GM12891 (cell line): ENCODE measurements at regions not wholly inside any gene's neighbourhood (a gene's known extent, or its start where the extent isn't known, plus 50 kb on each side); places are given as distances from the start of the nearest gene placed in this dataset.

Experiments used
- DNase-seq: peaks from one replicate; pipeline ENCODE4 v3.0.0; 2011; ENCODE audit warnings: low spot score; ENCODE audit not compliant: insufficient read length
- FAIRE-seq: peaks from 2 replicates; lab custom pipeline; 2011; peaks lifted over from hg19 to GRCh38; lab: Jason Lieb, UNC
- PAX5 ChIP-seq: IDR thresholded peaks from 2 replicates; pipeline ENCODE4 v1.6.1; 2011; ENCODE audit warnings: low read length, moderate library complexity, mild to moderate bottlenecking; ENCODE audit not compliant: insufficient read depth, severe bottlenecking
- POLR2A ChIP-seq: IDR thresholded peaks from 2 replicates; pipeline ENCODE4 v1.6.1; 2011; ENCODE audit warnings: low read depth, low read length, control low read depth
- POLR2AphosphoS5 ChIP-seq: IDR thresholded peaks from 2 replicates; pipeline ENCODE4 v1.6.1; 2011; ENCODE audit warnings: low read depth, low read length, control low read depth
- POU2F2 ChIP-seq: IDR thresholded peaks from 2 replicates; pipeline ENCODE4 v1.6.1; 2011; ENCODE audit warnings: low read depth, mild to moderate bottlenecking, control low read depth, low read length, moderate library complexity
- SPI1 ChIP-seq: IDR thresholded peaks from 2 replicates; pipeline ENCODE4 v1.6.1; 2011; ENCODE audit warnings: low read depth, low read length, control low read depth
- TAF1 ChIP-seq: IDR thresholded peaks from 2 replicates; pipeline ENCODE4 v1.6.1; 2011; ENCODE audit warnings: low read depth, low read length, control low read depth

DNA sequence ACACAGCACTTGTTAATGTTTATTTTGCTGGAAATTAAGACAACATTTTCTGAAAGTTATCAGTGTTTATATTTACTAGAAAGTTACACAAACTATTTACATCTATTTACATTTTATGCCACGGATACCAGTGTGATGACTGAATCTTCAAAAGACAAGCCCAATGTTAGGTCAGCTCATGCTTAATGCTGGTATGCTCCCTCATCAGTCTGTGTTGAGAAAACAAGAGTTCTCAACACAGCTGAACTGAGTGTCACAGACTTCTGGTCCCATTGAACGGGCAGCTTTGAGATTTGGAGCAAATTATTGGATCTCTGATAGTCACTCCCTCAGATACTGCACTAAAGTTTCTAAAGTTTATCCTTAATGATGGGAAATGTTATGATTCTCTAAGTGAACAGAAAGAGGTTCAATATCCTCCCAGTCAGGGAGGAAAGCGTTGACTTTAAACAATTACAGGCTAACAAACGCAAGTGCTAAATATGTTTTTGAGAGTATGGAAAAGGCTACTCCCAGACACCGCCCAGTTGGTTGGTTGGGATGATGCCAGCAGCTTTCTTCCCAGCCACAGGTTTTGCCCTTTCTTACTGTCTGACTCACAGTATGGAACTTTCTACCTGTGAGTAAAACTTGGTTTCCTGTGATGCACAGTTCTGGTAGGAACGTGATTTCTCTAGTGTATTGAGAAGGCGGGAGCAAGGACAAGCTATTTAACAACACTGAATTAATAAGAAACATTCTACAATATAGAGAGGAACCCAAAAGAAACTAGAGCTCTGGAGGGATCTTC lies 1293.6 kb upstream of the TENM3 start:
- DNase-seq (no peak), FAIRE-seq (no peak)
- TF ChIP-seq TAF1: no peak
- TF ChIP-seq SPI1: no peak
- no peak for TF ChIP-seq POU2F2
- TF ChIP-seq PAX5: no peak
- TF ChIP-seq POLR2A: no peak
- no peak for TF ChIP-seq POLR2AphosphoS5

DNA sequence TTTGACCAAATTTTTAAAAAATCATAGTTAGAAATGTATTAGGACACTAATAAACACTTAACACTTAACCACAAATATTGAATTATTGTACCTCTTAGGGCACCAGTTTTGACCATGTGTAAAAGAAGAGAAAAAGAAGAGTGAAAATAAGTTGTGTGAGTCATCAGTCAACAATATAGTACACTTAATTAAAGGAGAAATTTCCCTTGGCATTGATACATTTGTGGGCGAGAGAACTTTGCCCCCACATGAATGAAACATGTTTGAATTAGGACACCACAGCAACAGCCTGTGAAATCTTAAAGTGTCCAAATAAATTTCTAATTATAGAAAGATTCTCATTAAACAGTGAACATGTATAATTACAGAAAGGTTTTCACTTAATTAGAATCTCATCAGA lies 1292.8 kb upstream of the TENM3 start:
- no peak for TF ChIP-seq POU2F2
- no peak for TF ChIP-seq TAF1
- no peak for TF ChIP-seq SPI1
- no peak for TF ChIP-seq POLR2AphosphoS5
- no peak for TF ChIP-seq POLR2A
- no peak for TF ChIP-seq PAX5
- DNase-seq (no peak), FAIRE-seq (no peak)

DNA sequence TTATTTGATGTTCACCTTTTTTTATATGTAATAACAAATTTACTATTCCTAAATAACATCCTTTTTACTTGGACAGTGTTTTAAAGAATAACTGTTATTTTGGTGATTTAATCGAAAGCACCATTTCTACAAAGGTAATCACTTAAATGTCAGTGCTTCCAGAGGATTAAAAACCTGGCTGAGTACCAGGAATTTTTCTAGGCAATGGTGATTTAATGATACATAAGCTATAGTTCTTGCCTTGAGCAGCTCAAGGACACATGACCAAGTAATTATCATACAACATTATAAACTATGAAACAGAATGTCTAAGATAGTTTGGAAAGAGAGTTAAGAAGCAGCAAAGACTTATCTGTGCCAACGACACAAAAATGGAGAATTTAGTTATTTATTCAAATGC lies 1291.9 kb upstream of the TENM3 start:
- TF ChIP-seq TAF1: no peak
- TF ChIP-seq POLR2AphosphoS5: no peak
- no peak for TF ChIP-seq SPI1
- FAIRE-seq: no peak
- DNase-seq: no peak

DNA sequence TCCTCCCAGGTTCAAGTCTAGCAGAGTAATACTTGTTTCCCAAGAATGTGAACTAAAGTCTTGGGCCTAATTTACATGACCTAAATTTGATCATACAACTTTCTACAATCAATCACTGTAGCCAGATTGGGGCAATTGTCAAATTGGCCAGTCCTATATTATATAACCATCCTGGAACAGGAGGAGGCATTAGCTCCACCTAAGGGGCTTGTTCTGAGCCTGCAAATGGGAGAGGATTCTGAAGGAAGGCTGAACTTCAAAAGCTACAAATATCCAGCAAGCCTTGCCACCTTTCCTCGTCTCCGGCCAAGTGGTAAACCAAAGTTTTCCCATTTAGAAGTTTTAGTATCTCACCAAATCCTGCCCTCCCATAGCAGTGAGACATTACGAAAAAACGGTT lies 1289.6 kb upstream of the TENM3 start:
- no peak for DNase-seq
- no peak for FAIRE-seq
- TF ChIP-seq POLR2A (no peak), POU2F2 (no peak), PAX5 (no peak), TAF1 (no peak), POLR2AphosphoS5 (no peak), SPI1 (no peak)

DNA sequence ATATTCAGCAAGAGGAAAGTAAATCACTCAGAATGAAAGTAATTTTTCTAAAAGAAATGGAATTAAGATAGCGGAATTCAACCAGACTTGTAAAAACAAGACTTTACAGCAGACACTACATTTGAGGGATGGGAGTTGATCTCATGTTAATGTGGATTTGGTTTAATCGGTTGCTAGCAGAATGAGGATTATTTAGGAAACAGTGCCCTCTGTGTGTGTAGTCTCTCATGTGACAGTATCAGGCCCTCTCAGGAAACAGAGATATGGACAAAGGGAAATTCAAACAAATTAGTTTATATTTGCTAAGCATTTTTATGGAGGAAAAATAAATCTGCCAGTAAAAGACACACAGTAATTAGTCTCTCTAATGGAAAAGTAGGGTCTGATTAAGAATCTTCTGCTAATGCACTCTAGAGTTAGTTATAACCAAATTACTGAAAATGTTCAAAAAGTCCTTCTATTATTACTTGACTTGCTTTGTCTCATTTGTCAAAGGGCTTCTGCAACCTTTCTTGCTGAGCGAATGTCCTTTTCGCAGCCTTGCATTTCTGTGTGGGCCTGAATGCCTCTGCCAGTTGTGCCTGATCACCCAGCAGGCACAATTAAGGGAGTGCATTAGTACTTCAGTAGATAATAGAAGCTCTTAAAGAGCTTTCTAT lies 1282.3 kb upstream of the TENM3 start:
- DNase-seq: no peak
- TF ChIP-seq POLR2AphosphoS5 (no peak), PAX5 (no peak), SPI1 (no peak)
- no peak for FAIRE-seq

DNA sequence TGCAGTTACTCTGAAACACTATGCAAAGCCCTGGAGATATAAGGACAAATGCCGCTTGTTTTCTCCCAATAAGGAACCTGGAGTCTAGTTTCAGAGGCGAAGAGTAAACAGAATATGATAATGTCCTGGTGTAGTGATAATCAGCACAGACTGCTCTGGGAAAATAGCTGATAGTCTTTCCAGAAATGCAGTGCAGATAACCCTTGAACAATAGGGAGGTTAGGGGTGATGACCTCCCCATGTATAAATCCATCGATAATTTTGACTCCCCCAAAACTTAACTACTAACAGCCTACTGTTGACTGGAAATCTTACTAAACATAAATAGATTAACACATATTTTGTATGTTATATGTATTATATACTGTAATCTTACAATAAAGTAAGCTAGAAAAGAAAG lies 1280.9 kb upstream of the TENM3 start:
- no peak for DNase-seq
- TF ChIP-seq SPI1 (no peak), POLR2AphosphoS5 (no peak), PAX5 (no peak), POU2F2 (no peak), POLR2A (no peak), TAF1 (no peak)
- no peak for FAIRE-seq

DNA sequence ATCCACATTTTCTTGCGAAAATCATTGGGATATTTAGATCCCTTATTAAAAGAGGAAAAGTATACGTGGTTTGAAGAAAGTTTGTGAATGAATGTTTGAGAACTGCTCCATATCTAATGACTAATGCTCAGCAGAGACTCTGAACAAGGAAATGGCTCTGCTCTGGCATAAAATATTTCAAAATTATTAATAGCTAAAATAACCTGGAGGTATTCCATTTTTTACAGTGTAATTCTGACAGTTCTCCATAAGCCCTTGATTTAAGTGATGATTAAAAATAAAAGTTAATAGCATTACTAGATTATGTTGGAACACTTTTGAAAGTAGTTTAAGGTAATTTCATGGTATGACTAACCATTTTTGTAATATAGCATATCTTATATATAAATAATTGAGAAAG lies 1276.9 kb upstream of the TENM3 start:
- no peak for TF ChIP-seq POU2F2
- no peak for TF ChIP-seq POLR2A
- no peak for TF ChIP-seq TAF1
- TF ChIP-seq PAX5: no peak
- no peak for TF ChIP-seq POLR2AphosphoS5
- no peak for FAIRE-seq

DNA sequence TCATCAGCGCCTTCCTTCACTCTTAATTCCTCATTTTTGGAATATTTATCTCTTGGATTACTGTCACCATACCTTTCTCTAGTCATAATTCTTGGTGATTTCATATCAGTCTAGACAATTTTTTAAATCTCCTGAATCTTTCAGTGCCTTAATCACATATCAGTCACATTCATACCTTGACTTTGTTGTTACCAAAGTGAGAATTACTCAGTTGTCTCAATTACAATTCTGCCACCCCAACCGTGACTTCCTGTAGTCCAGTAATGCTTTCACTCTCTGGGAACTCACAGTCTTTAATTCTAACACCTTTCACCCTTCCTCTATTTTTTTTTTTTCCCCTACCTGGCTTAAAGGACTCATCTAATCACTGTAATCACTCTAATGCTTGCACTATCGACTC lies 1275.3 kb upstream of the TENM3 start:
- FAIRE-seq (no peak), DNase-seq (no peak)
- no peak for TF ChIP-seq POU2F2
- no peak for TF ChIP-seq TAF1

More for the DNA sequence above, 1276.9 kb upstream of the TENM3 start:
- DNase-seq: no peak

DNA sequence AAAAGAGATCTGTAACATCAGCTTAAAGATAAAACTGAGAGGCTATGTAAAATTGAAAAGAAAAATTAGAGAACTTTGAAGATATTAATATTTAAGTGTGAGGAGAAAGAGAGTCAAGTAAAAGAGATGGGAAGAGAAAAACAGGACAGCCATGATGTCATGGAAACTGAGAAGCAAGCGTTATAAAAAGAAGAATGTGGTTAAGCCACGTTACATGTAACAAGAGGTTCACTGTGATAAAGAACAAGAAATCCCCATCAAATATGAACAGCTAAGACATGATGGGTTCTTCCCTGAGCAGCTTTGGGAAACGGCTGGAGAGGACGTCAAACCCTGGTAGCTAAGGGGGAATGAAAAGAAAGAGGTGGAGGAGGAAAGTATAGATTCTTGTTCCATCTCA lies 1269.3 kb upstream of the TENM3 start:
- no peak for TF ChIP-seq SPI1
- TF ChIP-seq POLR2AphosphoS5: no peak
- TF ChIP-seq POU2F2: no peak
- no peak for TF ChIP-seq POLR2A
- no peak for TF ChIP-seq TAF1
- FAIRE-seq (no peak), DNase-seq (no peak)

DNA sequence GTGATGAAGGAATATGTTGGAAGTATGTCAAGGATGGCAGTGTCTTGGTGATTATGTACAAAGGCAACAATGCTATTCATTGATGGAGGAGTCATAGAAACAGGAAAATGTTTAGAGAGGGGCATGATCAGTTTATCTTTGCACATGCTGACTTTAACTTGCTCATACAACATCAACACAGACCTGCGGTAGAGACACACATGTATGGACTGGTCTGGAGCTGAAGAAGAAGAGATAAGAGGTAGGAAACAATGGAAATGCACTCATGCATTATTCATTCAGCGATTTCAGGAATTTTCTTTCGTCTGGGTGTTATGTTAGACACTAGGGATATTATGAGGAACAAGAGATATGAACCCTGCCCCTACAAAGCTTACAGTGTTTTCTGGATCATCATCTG lies 1252.3 kb upstream of the TENM3 start:
- DNase-seq (no peak), FAIRE-seq (no peak)
- TF ChIP-seq POLR2A: no peak
- no peak for TF ChIP-seq TAF1
- no peak for TF ChIP-seq POLR2AphosphoS5
- TF ChIP-seq POU2F2: no peak
- TF ChIP-seq SPI1: no peak
